H1 (cell line): ENCODE measurements at regions not wholly inside any gene's neighbourhood (a gene's known extent, or its start where the extent isn't known, plus 50 kb on each side); places are given as distances from the start of the nearest gene placed in this dataset.

Experiments
- CHD2 ChIP-seq: IDR thresholded peaks from 2 replicates; pipeline ENCODE4 v1.6.1; 2012; ENCODE audit warnings: low read length, improper control_type of control experiment
- CTCF ChIP-seq, 3 experiments: IDR thresholded peaks; 1 replicate in 2 of 3; 2 replicates in 1 of 3; pipeline versions ENCODE4 v1.5.1 to v1.6.1; 2011; ENCODE audit warnings: low read length in 3 of 3, mild to moderate bottlenecking in 3 of 3, inconsistent platforms in 2 of 3, low read depth in 1 of 3, moderate library complexity in 1 of 3; ENCODE audit not compliant: insufficient read depth in 1 of 3; ENCODE audit errors: control extremely low read depth in 1 of 3
- KDM1A ChIP-seq: fragments of 200-600, 300-600 bp; sonication (generic); IDR thresholded peaks from 2 replicates; pipeline ENCODE4 v1.7.1; 2016; ENCODE audit warnings: mild to moderate bottlenecking, low read length, borderline replicate concordance
- KDM5A ChIP-seq: fragments of 200-600 bp; IDR thresholded peaks from 2 replicates; pipeline ENCODE4 v1.7.1; 2012; ENCODE audit warnings: mild to moderate bottlenecking, low read length, inconsistent platforms, mixed read lengths
- RXRA ChIP-seq: IDR thresholded peaks from 2 replicates; pipeline ENCODE4 v1.6.1; 2011; ENCODE audit warnings: low read depth, mild to moderate bottlenecking, low read length, moderate library complexity; ENCODE audit not compliant: insufficient read depth

- TF ChIP-seq CHD2 (no peak), KDM5A (no peak), RXRA (no peak), KDM1A (no peak), CTCF (IDR thresholded peaks at IDR 0.05; ENCODE audit: control extremely low read depth in 1 of 3, insufficient read depth in 1 of 3, low read depth in 1 of 3, low read length in 3 of 3) (no peak)
These were observed 458.0 kb downstream of the USP25 start for GRCh38 chr21:16187603-16188301.
